HG02763 (cell line): ENCODE measurements at regions not wholly inside any gene's neighbourhood (a gene's known extent, or its start where the extent isn't known, plus 50 kb on each side); places are given as distances from the start of the nearest gene placed in this dataset.
A peak's percentile ranks its signal among the peaks of the same experiment; 100 is the strongest.

Experiments
- ATAC-seq: cut with Tn5 transposase; IDR thresholded peaks from one replicate; pipeline ENCODE4 v1.9.1; 2021; ENCODE audit warnings: mild to moderate bottlenecking, moderate library complexity; ENCODE audit not compliant: unreplicated experiment

GRCh38 chr6:100144991-100145390 lies 151.0 kb upstream of the MCHR2 start:
- no peak for ATAC-seq

GRCh38 chr6:100138346-100139022 lies 144.5 kb upstream of the MCHR2 start:
- no peak for ATAC-seq

GRCh38 chr6:100137759-100138158 lies 143.7 kb upstream of the MCHR2 start:
- ATAC-seq, result no peak

DNA sequence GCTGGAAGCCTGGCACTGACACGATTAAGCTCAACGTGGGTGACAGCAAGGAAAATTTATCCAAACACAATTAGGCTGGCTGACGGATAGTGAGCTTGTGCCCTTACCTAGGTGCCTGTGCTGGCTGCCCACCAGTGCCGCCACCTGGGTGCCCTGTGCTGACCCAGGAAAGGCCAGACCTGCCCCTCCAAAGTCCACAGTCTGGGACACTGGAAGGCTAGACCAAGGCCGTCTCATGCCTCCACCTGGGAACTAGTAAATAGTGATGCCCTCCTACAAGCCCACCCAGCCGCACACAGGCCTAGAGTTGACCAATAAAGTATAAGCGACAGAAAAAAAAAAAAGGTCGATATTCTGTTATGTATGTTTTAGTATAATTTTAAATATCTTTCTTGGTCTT lies 142.6 kb upstream of the MCHR2 start:
- no peak for ATAC-seq

DNA sequence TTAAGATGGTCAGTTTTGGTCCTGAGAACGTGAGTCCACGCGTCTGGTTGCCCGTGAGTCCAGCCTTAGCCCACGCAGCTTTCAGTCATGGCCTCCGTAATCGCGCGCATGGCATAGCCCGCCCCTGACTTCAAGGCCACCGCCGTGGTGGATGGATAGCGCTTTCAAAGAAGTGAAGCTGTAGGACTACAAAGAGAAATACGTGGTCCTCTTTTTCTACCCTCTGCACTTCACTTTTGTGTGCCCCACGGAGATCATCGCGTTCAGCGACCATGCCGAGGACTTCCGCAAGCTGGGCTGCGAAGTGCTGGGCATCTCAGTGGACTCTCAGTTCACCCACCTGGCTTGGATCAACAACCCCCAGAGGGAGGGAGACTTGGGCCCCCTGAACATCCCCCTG lies 142.0 kb upstream of the MCHR2 start:
- no peak for ATAC-seq

GRCh38 chr6:100134703-100135102 lies 140.7 kb upstream of the MCHR2 start:
- ATAC-seq, result no peak

DNA sequence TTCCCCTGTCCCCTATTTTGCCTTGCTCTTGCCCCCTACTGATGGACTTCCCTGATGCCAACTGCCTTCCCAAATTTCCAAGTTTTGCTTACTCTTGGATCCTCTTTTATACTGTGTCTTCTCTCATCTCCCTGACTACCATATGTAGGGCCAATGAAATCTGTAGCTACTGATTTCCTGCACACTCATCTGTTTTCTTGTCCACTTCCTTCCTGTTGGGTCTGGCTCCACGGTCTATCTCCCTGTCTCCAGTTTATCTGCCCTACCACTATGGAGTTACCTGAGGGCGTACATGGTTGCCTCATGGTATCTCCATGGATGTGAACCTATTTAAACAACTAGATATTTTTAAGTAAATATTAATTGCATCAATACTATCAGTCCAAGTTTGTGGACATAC lies 140.3 kb upstream of the MCHR2 start:
- ATAC-seq, result no peak

DNA sequence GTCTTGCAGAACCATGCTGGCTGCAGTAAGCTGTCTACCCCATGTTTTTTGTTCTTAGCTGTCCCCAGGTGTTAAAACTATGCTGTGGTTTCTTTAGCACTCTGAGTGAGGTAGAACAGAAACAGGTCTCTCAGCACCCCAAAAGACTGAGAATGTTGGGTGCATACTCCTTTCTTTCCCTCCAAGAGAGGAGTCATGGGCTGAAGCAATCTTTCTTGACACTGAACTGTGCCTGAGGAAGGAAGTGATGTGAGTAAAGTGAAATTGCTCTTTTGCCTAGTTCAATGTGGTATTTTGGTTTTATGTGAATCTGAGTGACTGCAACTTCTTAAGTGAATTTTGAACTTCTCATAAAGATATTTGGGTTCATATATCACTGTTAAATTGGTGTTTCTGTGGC lies 138.0 kb upstream of the MCHR2 start:
- ATAC-seq, result no peak

DNA sequence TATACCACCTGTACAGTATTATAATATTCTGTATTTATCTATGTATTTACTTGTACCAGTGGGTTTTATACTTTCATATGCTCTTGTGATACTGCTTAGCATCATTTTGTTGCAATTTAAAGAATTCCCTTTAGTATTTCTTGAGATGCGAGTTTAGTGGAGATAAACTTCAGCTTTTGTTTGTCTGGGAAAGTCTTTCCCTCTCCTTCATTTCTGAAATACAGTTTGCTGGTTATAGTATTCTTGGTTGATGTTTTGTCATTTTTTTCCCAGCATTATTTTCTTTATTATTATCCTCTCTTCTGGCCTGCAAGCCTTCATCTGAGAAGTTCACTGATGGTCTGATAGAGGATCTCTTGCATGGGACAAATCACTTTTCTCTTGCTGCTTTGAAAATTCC lies 136.6 kb upstream of the MCHR2 start:
- ATAC-seq, result no peak

GRCh38 chr6:100126790-100127484 lies 132.9 kb upstream of the MCHR2 start:
- ATAC-seq, result no peak

DNA sequence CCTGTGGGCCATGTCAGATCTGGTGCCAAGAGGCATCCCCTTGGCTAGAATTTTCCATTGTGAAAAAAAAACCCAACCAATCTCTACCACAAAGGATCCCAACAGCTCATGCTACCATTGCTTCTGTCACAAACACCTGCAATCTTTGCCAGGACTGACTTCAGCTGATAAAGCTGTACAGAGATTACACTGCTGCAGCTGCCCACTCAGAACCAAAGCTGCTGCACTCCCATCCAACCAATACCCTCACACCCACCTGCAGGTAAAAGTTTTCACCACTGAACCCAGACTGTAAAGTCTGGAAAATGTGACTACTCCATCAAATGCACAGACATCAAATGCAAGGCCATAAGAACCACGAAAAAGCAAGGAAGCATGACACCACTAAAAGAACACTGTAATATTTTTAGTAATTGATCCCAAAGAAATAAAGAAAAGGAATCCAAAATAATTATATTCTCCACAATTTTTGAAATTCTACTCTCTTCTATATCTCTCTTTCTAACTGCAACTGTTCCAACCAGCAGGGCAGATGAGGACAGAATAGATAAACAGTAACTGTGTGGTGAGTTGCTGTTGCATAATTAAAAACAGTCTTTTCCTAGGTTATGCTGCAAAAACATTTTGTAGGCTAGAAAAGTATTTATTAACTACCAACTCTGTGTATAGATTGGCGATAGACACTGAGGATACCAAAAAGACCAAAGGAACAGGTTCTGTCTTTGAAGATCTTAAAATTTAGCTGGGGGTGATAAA lies 128.0 kb upstream of the MCHR2 start:
- no peak for ATAC-seq

DNA sequence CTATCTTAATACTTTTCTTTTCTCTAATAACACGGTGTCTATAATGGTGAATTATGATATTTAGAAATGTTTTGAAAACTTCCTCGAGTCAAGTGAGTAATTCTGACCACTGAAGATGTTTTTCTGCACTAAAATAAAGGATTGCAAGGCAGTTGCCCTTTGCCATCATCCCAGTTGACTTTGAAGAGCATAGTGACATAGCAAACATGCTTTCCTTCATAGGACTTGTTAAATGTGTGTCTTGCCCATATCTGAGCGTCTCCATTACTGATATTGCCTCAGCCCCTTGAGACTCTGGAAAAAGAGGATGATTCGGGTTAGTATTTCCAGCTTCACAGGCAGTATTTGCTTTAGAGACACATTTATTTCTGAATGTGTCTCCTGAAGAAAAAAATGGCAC lies 125.2 kb upstream of the MCHR2 start:
- no peak for ATAC-seq

DNA sequence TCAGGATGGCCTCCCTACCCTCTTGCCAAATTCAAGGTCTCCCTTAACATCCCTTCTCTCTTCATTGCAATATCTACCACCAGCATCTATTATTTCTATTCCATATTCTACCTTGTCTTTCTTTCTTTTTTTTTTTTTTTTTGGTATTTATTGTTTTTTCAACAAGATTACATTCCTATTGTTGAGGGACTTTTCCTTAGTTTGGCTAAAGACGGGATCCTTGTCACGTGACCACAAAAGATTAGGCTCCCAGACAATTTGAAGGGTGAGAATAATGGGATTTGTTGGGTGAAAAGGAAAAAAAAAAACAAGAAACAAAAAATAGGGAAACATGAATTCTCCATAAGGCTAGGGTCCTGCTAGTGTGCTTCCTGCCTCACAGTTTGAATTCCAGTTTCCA lies 124.3 kb upstream of the MCHR2 start:
- no peak for ATAC-seq

DNA sequence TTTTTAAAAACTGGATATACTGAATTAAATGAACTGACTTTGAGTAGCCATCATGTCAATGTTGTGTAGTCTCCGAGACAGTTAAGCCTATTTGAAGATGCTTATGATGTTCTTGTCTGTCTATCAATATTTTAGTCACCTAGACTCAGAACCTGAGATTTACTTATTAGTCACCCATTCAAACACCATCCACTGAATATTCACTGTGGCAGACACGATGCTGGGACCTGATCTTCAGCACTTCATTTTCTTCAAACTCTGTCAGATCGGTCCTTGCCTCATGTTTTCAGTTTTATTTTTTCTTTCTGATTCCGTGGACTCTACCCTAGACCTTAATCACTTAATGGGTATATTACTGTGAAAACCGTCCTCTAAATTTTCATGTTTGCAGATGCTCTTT lies 123.7 kb upstream of the MCHR2 start:
- no peak for ATAC-seq

GRCh38 chr6:100116411-100117194 lies 122.6 kb upstream of the MCHR2 start:
- no peak for ATAC-seq

DNA sequence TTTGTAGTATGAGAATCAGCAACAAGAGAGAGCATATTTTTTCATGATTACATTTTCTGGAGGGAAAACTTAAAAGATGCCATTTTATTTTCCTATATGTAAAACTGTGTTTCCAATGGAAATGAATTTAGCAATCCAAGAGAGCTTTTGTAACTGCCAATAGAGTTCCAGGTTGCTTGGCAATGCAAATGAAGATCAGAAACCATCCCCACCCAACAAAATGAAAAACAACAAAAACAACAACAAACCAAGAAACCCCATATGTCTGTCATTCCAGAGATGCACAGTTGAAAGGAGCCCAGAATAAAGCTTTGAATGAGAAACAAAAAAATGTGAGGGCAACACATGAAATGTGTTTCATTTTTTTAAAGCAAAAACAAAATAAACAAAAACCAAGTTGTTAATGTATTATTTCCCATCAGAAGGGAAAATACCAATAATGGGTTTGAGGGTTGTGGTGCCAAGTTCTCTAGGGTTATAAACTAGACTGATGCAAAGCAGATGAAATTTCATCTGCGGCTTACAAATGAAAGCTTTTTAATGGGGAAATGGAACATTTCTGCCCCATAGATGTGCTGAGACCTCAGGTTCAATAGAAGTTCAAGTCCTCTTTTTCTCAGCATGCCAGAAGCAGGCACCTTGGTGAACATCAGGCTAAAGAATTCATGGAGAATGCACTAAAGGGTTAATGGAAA lies 121.5 kb upstream of the MCHR2 start:
- no peak for ATAC-seq

GRCh38 chr6:100112855-100113508 lies 119.0 kb upstream of the MCHR2 start:
- no peak for ATAC-seq

GRCh38 chr6:100105919-100106529 lies 112.0 kb upstream of the MCHR2 start:
- ATAC-seq, result no peak

GRCh38 chr6:100105138-100105537 lies 111.1 kb upstream of the MCHR2 start:
- peak; percentile 67 for ATAC-seq

GRCh38 chr6:100103931-100104330 lies 109.9 kb upstream of the MCHR2 start:
- no peak for ATAC-seq
